ENCODE measurements at regions not wholly inside any gene's neighbourhood (a gene's known extent, or its start where the extent isn't known, plus 50 kb on each side); places are given as distances from the start of the nearest gene placed in this dataset.

- Histone ChIP-seq H3K9me3 (ENCODE audit: control insufficient read depth, insufficient read depth, low read length) (no peaks in the 10 kb centered on the region), H3K4me3 (ENCODE audit: low read length) (no peak overlapping the region), H3K79me2 (ENCODE audit: control insufficient read depth, low read length) (no peaks in the 10 kb centered on the region), H3K4me2 (ENCODE audit: low read length) (no peak overlapping the region), H3K9me2 (replicated peaks; ENCODE audit: control insufficient read depth, low read length) (no peaks in the 10 kb centered on the region), H3K4me1 (ENCODE audit: control insufficient read depth, low read length) (no peaks in the 10 kb centered on the region), H3K27ac (ENCODE audit: low read depth, low read length) (no peak overlapping the region), H3K27me3 (ENCODE audit: control insufficient read depth, low read length) (no peaks in the 10 kb centered on the region), H4K20me1 (ENCODE audit: control insufficient read depth, insufficient read depth, low read depth, low read length) (no peaks in the 10 kb centered on the region), H3K36me3 (ENCODE audit: control insufficient read depth, low read length) (no peaks in the 10 kb centered on the region), H3F3A (ENCODE audit: control insufficient read depth, insufficient read depth) (no peaks in the 10 kb centered on the region)
- TF ChIP-seq, protein P1, sequence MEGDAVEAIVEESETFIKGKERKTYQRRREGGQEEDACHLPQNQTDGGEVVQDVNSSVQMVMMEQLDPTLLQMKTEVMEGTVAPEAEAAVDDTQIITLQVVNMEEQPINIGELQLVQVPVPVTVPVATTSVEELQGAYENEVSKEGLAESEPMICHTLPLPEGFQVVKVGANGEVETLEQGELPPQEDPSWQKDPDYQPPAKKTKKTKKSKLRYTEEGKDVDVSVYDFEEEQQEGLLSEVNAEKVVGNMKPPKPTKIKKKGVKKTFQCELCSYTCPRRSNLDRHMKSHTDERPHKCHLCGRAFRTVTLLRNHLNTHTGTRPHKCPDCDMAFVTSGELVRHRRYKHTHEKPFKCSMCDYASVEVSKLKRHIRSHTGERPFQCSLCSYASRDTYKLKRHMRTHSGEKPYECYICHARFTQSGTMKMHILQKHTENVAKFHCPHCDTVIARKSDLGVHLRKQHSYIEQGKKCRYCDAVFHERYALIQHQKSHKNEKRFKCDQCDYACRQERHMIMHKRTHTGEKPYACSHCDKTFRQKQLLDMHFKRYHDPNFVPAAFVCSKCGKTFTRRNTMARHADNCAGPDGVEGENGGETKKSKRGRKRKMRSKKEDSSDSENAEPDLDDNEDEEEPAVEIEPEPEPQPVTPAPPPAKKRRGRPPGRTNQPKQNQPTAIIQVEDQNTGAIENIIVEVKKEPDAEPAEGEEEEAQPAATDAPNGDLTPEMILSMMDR (IDR thresholded peaks at IDR 0.05; ENCODE audit: low read depth, low read length, poor library complexity, severe bottlenecking) = no peak
- no peak for TF ChIP-seq EZH2phosphoT487 (IDR thresholded peaks at IDR 0.05; ENCODE audit: borderline replicate concordance, low read length)
Observed at GRCh38 chr5:57940879-57941278, 458.3 kb upstream of the ACTBL2 start.

DNA sequence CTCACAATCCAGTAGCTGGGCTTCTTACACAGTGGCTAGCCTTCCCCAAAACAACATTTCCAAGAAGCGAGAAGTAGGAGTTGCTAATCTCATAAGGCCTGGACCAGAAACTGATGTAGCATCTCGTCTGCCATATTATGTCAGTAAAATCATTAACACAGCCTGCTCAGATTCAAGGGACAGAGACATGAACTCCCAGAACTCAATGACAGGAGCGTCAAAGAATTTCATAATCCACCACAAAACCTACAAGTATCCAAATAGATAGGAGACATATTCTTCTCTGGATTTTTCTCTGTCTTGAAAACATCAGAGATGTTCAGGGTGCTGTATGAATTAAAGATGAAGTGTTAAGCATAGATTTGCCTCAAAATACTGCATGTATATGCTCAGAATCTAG lies 457.6 kb upstream of the ACTBL2 start:
- Histone ChIP-seq H3K4me3 (ENCODE audit: low read length) (no peak overlapping the region), H3K9me3 (ENCODE audit: control insufficient read depth, insufficient read depth, low read length) (no peaks in the 10 kb centered on the region), H4K20me1 (ENCODE audit: control insufficient read depth, insufficient read depth, low read depth, low read length) (no peaks in the 10 kb centered on the region), H3K9me2 (replicated peaks; ENCODE audit: control insufficient read depth, low read length) (no peaks in the 10 kb centered on the region), H3F3A (ENCODE audit: control insufficient read depth, insufficient read depth) (no peaks in the 10 kb centered on the region), H3K79me2 (ENCODE audit: control insufficient read depth, low read length) (no peaks in the 10 kb centered on the region), H3K27ac (ENCODE audit: low read depth, low read length) (no peak overlapping the region), H3K4me2 (ENCODE audit: low read length) (no peak overlapping the region), H3K4me1 (ENCODE audit: control insufficient read depth, low read length) (no peaks in the 10 kb centered on the region), H3K36me3 (ENCODE audit: control insufficient read depth, low read length) (no peaks in the 10 kb centered on the region), H3K27me3 (ENCODE audit: control insufficient read depth, low read length) (no peaks in the 10 kb centered on the region)
- TF ChIP-seq, protein P1 (IDR thresholded peaks at IDR 0.05; ENCODE audit: low read depth, low read length, poor library complexity, severe bottlenecking) = no peak
- no peak for TF ChIP-seq EZH2phosphoT487 (IDR thresholded peaks at IDR 0.05; ENCODE audit: borderline replicate concordance, low read length)

GRCh38 chr5:57939771-57940170 lies 457.2 kb upstream of the ACTBL2 start:
- Histone ChIP-seq H3K4me1 (ENCODE audit: control insufficient read depth, low read length) (no peaks in the 10 kb centered on the region), H3K9me3 (ENCODE audit: control insufficient read depth, insufficient read depth, low read length) (no peaks in the 10 kb centered on the region), H4K20me1 (ENCODE audit: control insufficient read depth, insufficient read depth, low read depth, low read length) (no peaks in the 10 kb centered on the region), H3K27me3 (ENCODE audit: control insufficient read depth, low read length) (no peaks in the 10 kb centered on the region), H3K79me2 (ENCODE audit: control insufficient read depth, low read length) (no peaks in the 10 kb centered on the region), H3K4me2 (ENCODE audit: low read length) (no peak overlapping the region), H3F3A (ENCODE audit: control insufficient read depth, insufficient read depth) (no peaks in the 10 kb centered on the region), H3K9me2 (replicated peaks; ENCODE audit: control insufficient read depth, low read length) (no peaks in the 10 kb centered on the region), H3K36me3 (ENCODE audit: control insufficient read depth, low read length) (no peaks in the 10 kb centered on the region), H3K27ac (ENCODE audit: low read depth, low read length) (no peak overlapping the region), H3K4me3 (ENCODE audit: low read length) (no peak overlapping the region)
- TF ChIP-seq, protein P1 (IDR thresholded peaks at IDR 0.05; ENCODE audit: low read depth, low read length, poor library complexity, severe bottlenecking) = no peak
- TF ChIP-seq EZH2phosphoT487 (IDR thresholded peaks at IDR 0.05; ENCODE audit: borderline replicate concordance, low read length) = no peak

GRCh38 chr5:57939335-57939734 lies 456.7 kb upstream of the ACTBL2 start:
- Histone ChIP-seq H3K9me2 (replicated peaks; ENCODE audit: control insufficient read depth, low read length) (no peaks in the 10 kb centered on the region), H3K4me2 (ENCODE audit: low read length) (no peak overlapping the region), H3K27ac (ENCODE audit: low read depth, low read length) (no peak overlapping the region), H3K4me1 (ENCODE audit: control insufficient read depth, low read length) (no peaks in the 10 kb centered on the region), H3F3A (ENCODE audit: control insufficient read depth, insufficient read depth) (no peaks in the 10 kb centered on the region), H3K9me3 (ENCODE audit: control insufficient read depth, insufficient read depth, low read length) (no peaks in the 10 kb centered on the region), H3K27me3 (ENCODE audit: control insufficient read depth, low read length) (no peaks in the 10 kb centered on the region), H4K20me1 (ENCODE audit: control insufficient read depth, insufficient read depth, low read depth, low read length) (no peaks in the 10 kb centered on the region), H3K4me3 (ENCODE audit: low read length) (no peak overlapping the region), H3K79me2 (ENCODE audit: control insufficient read depth, low read length) (no peaks in the 10 kb centered on the region), H3K36me3 (ENCODE audit: control insufficient read depth, low read length) (no peaks in the 10 kb centered on the region)
- TF ChIP-seq, protein P1 (IDR thresholded peaks at IDR 0.05; ENCODE audit: low read depth, low read length, poor library complexity, severe bottlenecking) = no peak
- TF ChIP-seq EZH2phosphoT487 (IDR thresholded peaks at IDR 0.05; ENCODE audit: borderline replicate concordance, low read length) = no peak

All from DOHH2 (cell line).